ENCODE measurements at regions not wholly inside any gene's neighbourhood (a gene's known extent, or its start where the extent isn't known, plus 50 kb on each side); places are given as distances from the start of the nearest gene placed in this dataset.
"Not testable (repeated sequence)": the region's sequence is repeated elsewhere in the genome, so short reads cannot be mapped to it uniquely, and the experiment has no call there.

- not testable (repeated sequence) for TF ChIP-seq CTCF, POLR2A (IDR thresholded peaks at IDR 0.05)
These were observed 1348.2 kb downstream of the GATA3 start for GRCh38 chr10:9402507-9403195.

All from thyroid gland (tissue), 4 donors.